Hepatocyte (in vitro differentiated cells): ENCODE measurements at regions not wholly inside any gene's neighbourhood (a gene's known extent, or its start where the extent isn't known, plus 50 kb on each side); places are given as distances from the start of the nearest gene placed in this dataset.

ENCODE experiments used
- CTCF ChIP-seq: fragments of 200-600 bp; sonication (generic); IDR thresholded peaks from 2 replicates; pipeline ENCODE4 v1.5.1; 2016; ENCODE audit warnings: antibody characterized with exemption, mild to moderate bottlenecking; ENCODE audit not compliant: poor library complexity
- EZH2phosphoT487 ChIP-seq: fragments of 200-600 bp; sonication (generic); IDR thresholded peaks from one replicate; pipeline ENCODE4 v1.6.1; 2018; ENCODE audit warnings: antibody characterized with exemption, mild to moderate bottlenecking, low read depth, moderate library complexity; ENCODE audit not compliant: unreplicated experiment, severe bottlenecking

DNA sequence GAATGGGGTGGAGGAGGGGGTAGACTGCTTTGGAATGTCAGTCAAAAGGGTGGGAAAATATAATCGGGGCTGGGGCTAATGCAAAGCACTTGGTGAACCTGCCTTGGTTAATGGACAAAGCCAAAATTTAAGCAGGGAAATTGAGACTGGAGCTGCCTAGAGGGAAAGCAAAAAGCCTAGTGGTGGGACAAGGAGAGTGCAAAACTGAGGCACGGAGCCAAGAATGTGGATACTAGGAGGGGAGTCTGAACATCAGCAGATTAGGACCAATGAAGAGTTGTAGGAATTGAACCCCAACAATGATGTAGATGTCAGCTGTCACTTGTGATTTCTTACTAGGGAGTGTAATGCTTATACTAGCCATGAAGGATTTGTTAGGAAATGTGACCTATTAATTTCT is 195.9 kb downstream of the MDFIC start:
- TF ChIP-seq CTCF (no peak), EZH2phosphoT487 (no peak)
